ENCODE measurements at regions not wholly inside any gene's neighbourhood (a gene's known extent, or its start where the extent isn't known, plus 50 kb on each side); places are given as distances from the start of the nearest gene placed in this dataset.

DNA sequence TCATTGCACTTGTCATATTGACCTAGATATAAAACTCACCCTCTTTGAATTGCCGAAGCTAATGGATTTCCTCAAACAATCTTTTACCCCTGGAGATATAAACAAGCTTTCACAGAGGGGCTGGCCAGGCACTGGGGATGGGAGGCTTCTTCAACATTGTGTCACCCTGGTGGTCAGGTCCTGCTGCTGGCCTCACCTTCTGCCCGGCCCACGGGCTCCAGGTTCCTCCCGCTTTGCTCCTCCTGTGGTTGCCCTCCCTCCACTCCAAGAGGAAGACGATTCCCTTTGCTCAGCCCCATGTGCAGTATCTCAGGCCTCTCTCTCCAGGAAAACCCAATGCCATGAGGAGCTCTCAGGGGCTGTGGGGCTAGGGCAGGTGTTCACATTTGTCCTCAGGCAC is 118.1 kb upstream of the ADCY1 start:
- no peak for DNase-seq

DNA sequence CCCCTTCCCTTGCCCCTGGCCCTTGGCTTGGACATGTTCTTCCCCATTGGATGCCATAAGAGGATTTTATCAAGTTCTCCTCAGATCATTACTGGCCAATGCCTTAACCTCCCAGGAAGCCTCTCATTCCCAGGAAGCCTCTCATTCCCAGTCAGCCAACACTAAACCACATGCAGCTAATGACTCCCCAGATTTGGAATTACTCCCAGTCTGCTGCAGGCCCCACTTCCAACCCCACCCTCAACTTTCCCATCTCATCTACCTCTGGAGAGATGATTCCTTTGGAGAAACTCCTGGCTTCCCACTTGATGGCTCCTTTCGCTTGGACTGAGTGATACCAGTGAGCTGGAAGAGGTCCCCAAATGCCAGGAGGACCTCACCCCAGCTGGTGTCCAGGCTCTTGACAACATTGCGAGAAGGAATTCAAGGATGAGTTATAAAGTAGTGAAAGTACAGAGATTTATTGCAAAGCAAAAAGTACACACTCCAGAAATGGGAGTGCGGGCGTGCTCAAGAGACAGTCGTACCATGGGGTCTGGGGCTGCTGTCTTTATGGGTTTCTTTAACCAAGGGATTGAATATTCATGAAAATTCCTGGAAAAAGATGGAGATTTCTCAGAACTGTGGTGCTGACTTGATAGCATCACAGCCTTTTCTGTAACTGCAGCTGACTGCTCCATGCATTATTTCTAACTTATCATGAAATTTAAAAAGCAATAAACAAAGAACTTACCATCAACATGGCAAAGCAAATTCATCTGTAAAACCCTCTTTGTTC is 117.2 kb upstream of the ADCY1 start:
- Histone ChIP-seq H3K4me1 (ENCODE audit: control insufficient read depth, insufficient read depth, low read length, poor library complexity, severe bottlenecking) (no peaks in the 10 kb centered on the region), H3K4me3 (ENCODE audit: insufficient read depth, low read depth, low read length, poor library complexity, severe bottlenecking) (no peak overlapping the region), H3K27me3 (replicated peaks; ENCODE audit: control insufficient read depth, insufficient read depth, low read length, poor library complexity, severe bottlenecking) (no peaks in the 10 kb centered on the region), H3K27ac (ENCODE audit: insufficient read depth, low read length, poor library complexity, severe bottlenecking) (no peak overlapping the region), H3K9me3 (ENCODE audit: control insufficient read depth, low read length) (no peaks in the 10 kb centered on the region), H3K36me3 (ENCODE audit: control insufficient read depth, insufficient read depth, low read length) (no peaks in the 10 kb centered on the region)
- no peak for DNase-seq

More for the DNA sequence above, 118.1 kb upstream of the ADCY1 start:
- H3K27ac ChIP-seq (ENCODE audit: insufficient read depth, low read length, poor library complexity, severe bottlenecking): no peak overlapping the region
- H3K27me3 ChIP-seq (replicated peaks; ENCODE audit: control insufficient read depth, insufficient read depth, low read length, poor library complexity, severe bottlenecking): no peaks in the 10 kb centered on the region
- H3K36me3 ChIP-seq (ENCODE audit: control insufficient read depth, insufficient read depth, low read length): no peaks in the 10 kb centered on the region
- no peaks in the 10 kb centered on the region for H3K9me3 ChIP-seq (ENCODE audit: control insufficient read depth, low read length)
- no peaks in the 10 kb centered on the region for H3K4me1 ChIP-seq (ENCODE audit: control insufficient read depth, insufficient read depth, low read length, poor library complexity, severe bottlenecking)
- H3K4me3 ChIP-seq (ENCODE audit: insufficient read depth, low read depth, low read length, poor library complexity, severe bottlenecking): no peak overlapping the region

GRCh38 chr7:45457591-45457990 is 116.6 kb upstream of the ADCY1 start:
- DNase-seq: no peak

GRCh38 chr7:45459476-45459875 is 114.7 kb upstream of the ADCY1 start:
- H3K36me3 ChIP-seq (ENCODE audit: control insufficient read depth, insufficient read depth, low read length): no peaks in the 10 kb centered on the region
- no peaks in the 10 kb centered on the region for H3K9me3 ChIP-seq (ENCODE audit: control insufficient read depth, low read length)
- H3K4me1 ChIP-seq (ENCODE audit: control insufficient read depth, insufficient read depth, low read length, poor library complexity, severe bottlenecking): no peaks in the 10 kb centered on the region
- H3K27me3 ChIP-seq (replicated peaks; ENCODE audit: control insufficient read depth, insufficient read depth, low read length, poor library complexity, severe bottlenecking): no peaks in the 10 kb centered on the region
- H3K27ac ChIP-seq (ENCODE audit: insufficient read depth, low read length, poor library complexity, severe bottlenecking): no peak overlapping the region
- H3K4me3 ChIP-seq (ENCODE audit: insufficient read depth, low read depth, low read length, poor library complexity, severe bottlenecking): no peak overlapping the region
- no peak for DNase-seq

More at GRCh38 chr7:45457591-45457990, 116.6 kb upstream of the ADCY1 start:
- Histone ChIP-seq H3K27me3 (replicated peaks; ENCODE audit: control insufficient read depth, insufficient read depth, low read length, poor library complexity, severe bottlenecking) (no peaks in the 10 kb centered on the region), H3K4me1 (ENCODE audit: control insufficient read depth, insufficient read depth, low read length, poor library complexity, severe bottlenecking) (no peaks in the 10 kb centered on the region), H3K27ac (ENCODE audit: insufficient read depth, low read length, poor library complexity, severe bottlenecking) (no peak overlapping the region), H3K9me3 (ENCODE audit: control insufficient read depth, low read length) (no peaks in the 10 kb centered on the region), H3K36me3 (ENCODE audit: control insufficient read depth, insufficient read depth, low read length) (no peaks in the 10 kb centered on the region), H3K4me3 (ENCODE audit: insufficient read depth, low read depth, low read length, poor library complexity, severe bottlenecking) (no peak overlapping the region)

DNA sequence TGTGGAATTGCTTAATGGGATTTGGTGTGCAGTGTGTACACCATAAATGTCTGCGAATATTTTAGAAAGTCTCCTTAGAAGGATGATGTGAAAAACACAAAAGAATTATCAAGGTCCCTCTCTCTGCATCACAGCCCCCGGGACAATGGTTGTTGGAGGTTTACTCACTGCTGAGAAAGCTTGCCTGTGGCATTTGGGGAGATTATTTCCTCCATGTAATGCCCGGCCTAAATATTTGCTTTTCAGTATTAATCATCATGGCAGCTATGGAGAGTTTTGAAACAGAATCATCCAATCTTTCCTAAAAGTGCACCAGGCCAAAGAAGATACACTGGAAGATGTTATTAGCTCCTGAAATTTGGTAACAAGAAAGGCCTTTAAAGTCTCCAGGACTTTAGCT is 113.8 kb upstream of the ADCY1 start:
- Histone ChIP-seq H3K4me3 (ENCODE audit: insufficient read depth, low read depth, low read length, poor library complexity, severe bottlenecking) (no peak overlapping the region), H3K9me3 (ENCODE audit: control insufficient read depth, low read length) (no peaks in the 10 kb centered on the region), H3K27ac (ENCODE audit: insufficient read depth, low read length, poor library complexity, severe bottlenecking) (no peak overlapping the region), H3K27me3 (replicated peaks; ENCODE audit: control insufficient read depth, insufficient read depth, low read length, poor library complexity, severe bottlenecking) (no peaks in the 10 kb centered on the region), H3K36me3 (ENCODE audit: control insufficient read depth, insufficient read depth, low read length) (no peaks in the 10 kb centered on the region), H3K4me1 (ENCODE audit: control insufficient read depth, insufficient read depth, low read length, poor library complexity, severe bottlenecking) (no peaks in the 10 kb centered on the region)
- DNase-seq: no peak

- no peak for DNase-seq
- no peaks in the 10 kb centered on the region for H3K4me1 ChIP-seq (ENCODE audit: control insufficient read depth, insufficient read depth, low read length, poor library complexity, severe bottlenecking)
- no peaks in the 10 kb centered on the region for H3K9me3 ChIP-seq (ENCODE audit: control insufficient read depth, low read length)
- H3K27me3 ChIP-seq (replicated peaks; ENCODE audit: control insufficient read depth, insufficient read depth, low read length, poor library complexity, severe bottlenecking): no peaks in the 10 kb centered on the region
- no peaks in the 10 kb centered on the region for H3K36me3 ChIP-seq (ENCODE audit: control insufficient read depth, insufficient read depth, low read length)
- H3K27ac ChIP-seq (ENCODE audit: insufficient read depth, low read length, poor library complexity, severe bottlenecking): no peak overlapping the region
- H3K4me3 ChIP-seq (ENCODE audit: insufficient read depth, low read depth, low read length, poor library complexity, severe bottlenecking): no peak overlapping the region
These were observed 113.1 kb upstream of the ADCY1 start for GRCh38 chr7:45461026-45461425.

- Histone ChIP-seq H3K9me3 (ENCODE audit: control insufficient read depth, low read length) (no peaks in the 10 kb centered on the region), H3K27me3 (replicated peaks; ENCODE audit: control insufficient read depth, insufficient read depth, low read length, poor library complexity, severe bottlenecking) (no peaks in the 10 kb centered on the region), H3K27ac (ENCODE audit: insufficient read depth, low read length, poor library complexity, severe bottlenecking) (no peak overlapping the region), H3K36me3 (ENCODE audit: control insufficient read depth, insufficient read depth, low read length) (no peaks in the 10 kb centered on the region), H3K4me1 (ENCODE audit: control insufficient read depth, insufficient read depth, low read length, poor library complexity, severe bottlenecking) (no peaks in the 10 kb centered on the region), H3K4me3 (ENCODE audit: insufficient read depth, low read depth, low read length, poor library complexity, severe bottlenecking) (no peak overlapping the region)
- no peak for DNase-seq
These were observed 105.1 kb upstream of the ADCY1 start for GRCh38 chr7:45469103-45469502.

DNA sequence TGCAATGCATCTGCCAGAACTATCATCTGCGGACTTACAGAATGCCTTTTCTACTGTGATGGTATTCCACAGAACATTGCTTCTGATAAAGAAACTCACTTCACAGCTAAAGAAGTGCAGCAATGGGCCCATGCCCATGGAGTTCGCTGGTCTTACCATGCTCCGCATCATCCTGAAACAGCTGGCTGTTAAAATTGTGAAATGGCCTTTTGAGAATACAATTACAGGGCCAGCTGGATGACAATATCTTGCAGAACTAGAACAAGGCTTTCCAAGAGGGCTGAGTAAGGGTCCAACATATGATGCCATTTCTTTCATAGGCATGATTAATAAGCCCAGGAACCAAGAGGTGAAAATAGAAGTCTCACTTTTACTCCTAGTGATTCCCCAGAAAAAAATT is 104.1 kb upstream of the ADCY1 start:
- H3K36me3 ChIP-seq (ENCODE audit: control insufficient read depth, insufficient read depth, low read length): no peaks in the 10 kb centered on the region
- H3K4me1 ChIP-seq (ENCODE audit: control insufficient read depth, insufficient read depth, low read length, poor library complexity, severe bottlenecking): no peaks in the 10 kb centered on the region
- no peaks in the 10 kb centered on the region for H3K27me3 ChIP-seq (replicated peaks; ENCODE audit: control insufficient read depth, insufficient read depth, low read length, poor library complexity, severe bottlenecking)
- H3K27ac ChIP-seq (ENCODE audit: insufficient read depth, low read length, poor library complexity, severe bottlenecking): no peak overlapping the region
- H3K9me3 ChIP-seq (ENCODE audit: control insufficient read depth, low read length): no peaks in the 10 kb centered on the region
- no peak for DNase-seq
- no peak overlapping the region for H3K4me3 ChIP-seq (ENCODE audit: insufficient read depth, low read depth, low read length, poor library complexity, severe bottlenecking)

GRCh38 chr7:45479781-45480180 is 94.4 kb upstream of the ADCY1 start:
- H3K4me3 ChIP-seq (ENCODE audit: insufficient read depth, low read depth, low read length, poor library complexity, severe bottlenecking): no peak overlapping the region
- H3K27me3 ChIP-seq (replicated peaks; ENCODE audit: control insufficient read depth, insufficient read depth, low read length, poor library complexity, severe bottlenecking): no peaks in the 10 kb centered on the region
- H3K27ac ChIP-seq (ENCODE audit: insufficient read depth, low read length, poor library complexity, severe bottlenecking): no peak overlapping the region
- no peak for DNase-seq
- no peaks in the 10 kb centered on the region for H3K36me3 ChIP-seq (ENCODE audit: control insufficient read depth, insufficient read depth, low read length)
- H3K4me1 ChIP-seq (ENCODE audit: control insufficient read depth, insufficient read depth, low read length, poor library complexity, severe bottlenecking): no peaks in the 10 kb centered on the region
- no peaks in the 10 kb centered on the region for H3K9me3 ChIP-seq (ENCODE audit: control insufficient read depth, low read length)

DNA sequence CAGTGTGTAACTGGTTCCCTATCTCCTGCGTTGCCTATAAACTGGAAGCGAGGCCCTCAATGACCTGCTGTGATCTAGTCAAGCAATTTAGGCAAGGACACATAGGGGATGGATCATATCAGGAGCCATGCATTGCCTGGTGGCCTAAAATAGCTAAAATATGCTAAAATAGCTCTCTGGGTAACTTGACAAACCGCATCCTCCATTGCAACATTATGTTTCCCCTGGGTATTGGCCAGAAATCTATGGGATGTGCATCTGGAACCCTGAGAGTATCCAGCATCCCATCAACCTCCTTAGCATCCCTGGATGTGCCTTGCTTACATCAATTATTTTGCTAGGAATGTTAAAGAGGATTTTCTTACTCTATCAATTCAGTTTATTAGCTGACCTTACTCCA is 91.7 kb upstream of the ADCY1 start:
- no peaks in the 10 kb centered on the region for H3K9me3 ChIP-seq (ENCODE audit: control insufficient read depth, low read length)
- no peak for DNase-seq
- no peak overlapping the region for H3K4me3 ChIP-seq (ENCODE audit: insufficient read depth, low read depth, low read length, poor library complexity, severe bottlenecking)
- no peak overlapping the region for H3K27ac ChIP-seq (ENCODE audit: insufficient read depth, low read length, poor library complexity, severe bottlenecking)
- no peaks in the 10 kb centered on the region for H3K36me3 ChIP-seq (ENCODE audit: control insufficient read depth, insufficient read depth, low read length)
- no peaks in the 10 kb centered on the region for H3K4me1 ChIP-seq (ENCODE audit: control insufficient read depth, insufficient read depth, low read length, poor library complexity, severe bottlenecking)
- H3K27me3 ChIP-seq (replicated peaks; ENCODE audit: control insufficient read depth, insufficient read depth, low read length, poor library complexity, severe bottlenecking): no peaks in the 10 kb centered on the region
